Adrenal gland (tissue), 9 donors: ENCODE measurements at regions not wholly inside any gene's neighbourhood (a gene's known extent, or its start where the extent isn't known, plus 50 kb on each side); places are given as distances from the start of the nearest gene placed in this dataset.
"Not testable (repeated sequence)": the region's sequence is repeated elsewhere in the genome, so short reads cannot be mapped to it uniquely, and the experiment has no call there.

Source experiments
- DNase-seq, 7 donors: peaks; one replicate each; pipeline ENCODE4 v3.0.0-alpha.2; 2019 to 2020
- H3K27ac ChIP-seq, 5 donors: fragments of 200-600 bp; sonication (generic) in 4 of 5; 1 replicate in 3 of 5; 2 replicates in 2 of 5; pipeline versions ENCODE4 v1.5.1 to v1.8.0; 2016 to 2020; ENCODE audit warnings: mild to moderate bottlenecking in 1 of 5
- H3K27me3 ChIP-seq: fragments of 200-600 bp; 2 replicates; pipeline ENCODE4 v1.8.0; 2021
- H3K36me3 ChIP-seq, 2 donors: fragments of 200-600 bp; replicated peaks in 1 of 2; 1 replicate in 1 of 2; 2 replicates in 1 of 2; pipeline versions ENCODE4 v1.5.1 to v1.8.0; 2018 to 2022
- H3K4me1 ChIP-seq, 2 donors: fragments of 200-600 bp; replicated peaks in 1 of 2; 1 replicate in 1 of 2; 2 replicates in 1 of 2; pipeline versions ENCODE4 v1.5.1 to v1.8.0; 2018 to 2021
- H3K4me3 ChIP-seq, 4 donors: fragments of 200-600 bp; sonication (generic) in 3 of 4; one replicate each; pipeline ENCODE4 v1.5.1; 2016 to 2018
- H3K9me3 ChIP-seq, 3 donors: fragments of 200-600 bp; sonication (generic) in 1 of 3; replicated peaks in 1 of 3; 1 replicate in 2 of 3; 2 replicates in 1 of 3; pipeline versions ENCODE4 v1.5.1 to v1.8.0; 2016 to 2021
- CTCF ChIP-seq, 6 experiments: fragments of 450-650 bp in 4 of 6; fragments of 200-600 bp in 2 of 6; sonication (generic) in 1 of 6; IDR thresholded peaks; 1 replicate in 5 of 6; 2 replicates in 1 of 6; pipeline versions ENCODE4 v1.5.1 to v1.8.0; 2016 to 2021; ENCODE audit warnings: antibody characterized with exemption in 6 of 6, mild to moderate bottlenecking in 2 of 6, moderate library complexity in 1 of 6
- POLR2A ChIP-seq, 2 donors: fragments of 450-650 bp; IDR thresholded peaks; one replicate each; pipeline ENCODE4 v1.6.1; 2017; ENCODE audit warnings: antibody characterized with exemption in 2 of 2, mild to moderate bottlenecking in 2 of 2, moderate library complexity in 1 of 2
- WGBS, 4 donors: extraction: QIAGEN DNeasy Blood & Tissue Kit in 2 of 4; methylation state at CpG; one replicate each; pipeline versions ENCODE4 v1.1.5 to v1.1.7; 2013 to 2017; 5-methylcytosine and 5-hydroxymethylcytosine counted together
- intact Hi-C, 2 donors: fragments of 100-400 bp; cut with DNase I; formaldehyde crosslinking; loops; one replicate each; pipeline versions ENCODE4 v1.14.1 to v1.15.0; 2022 to 2023
- donor health status: healthy with polysubstance abuse.
- donor health status: Bipolar disorder and iron deficiency.
- donor health status: DM: yes; HTN: yes; CAD: no.
- donor health status: DM: no; HTN: no; CAD: no.
- donor health status: DM: no; HTN: no; CAD: no.

GRCh38 chr4:158395889-158396288 lies 125.8 kb upstream of the RXFP1 start:
- Histone ChIP-seq H3K4me1 (no peaks in the 10 kb centered on the region), H3K27me3 (no peaks in the 10 kb centered on the region), H3K9me3 (no peaks in the 10 kb centered on the region), H3K4me3 (no peak overlapping the region), H3K27ac (no peak overlapping the region), H3K36me3 (no peaks in the 10 kb centered on the region)
- whole genome bisulfite sequencing, 4 donors = 23 to 38% (median 31%) methylated on average over 2 of the region's 2 CpGs
- no peak for DNase-seq
- intact Hi-C loops = no loop called here
- TF ChIP-seq CTCF (IDR thresholded peaks at IDR 0.05) = no peak
- no peak for TF ChIP-seq POLR2A (IDR thresholded peaks at IDR 0.05)

GRCh38 chr4:158397781-158398180 lies 123.9 kb upstream of the RXFP1 start:
- TF ChIP-seq CTCF (IDR thresholded peaks at IDR 0.05) = no peak
- WGBS, 4 donors = 78 to 84% (median 82%) methylated on average over 2 of the region's 2 CpGs
- Histone ChIP-seq H3K27me3 (no peaks in the 10 kb centered on the region), H3K27ac (no peak overlapping the region), H3K9me3 (no peaks in the 10 kb centered on the region), H3K36me3 (no peaks in the 10 kb centered on the region), H3K4me3 (no peak overlapping the region), H3K4me1 (no peaks in the 10 kb centered on the region)
- DNase-seq = no peak
- intact Hi-C loops = no loop called here

GRCh38 chr4:158407961-158408360 lies 113.7 kb upstream of the RXFP1 start:
- H3K4me1 ChIP-seq, H3K9me3 ChIP-seq, intact Hi-C loops, H3K4me3 ChIP-seq, H3K27me3 ChIP-seq, H3K27ac ChIP-seq, DNase-seq, H3K36me3 ChIP-seq: not testable (repeated sequence)
- 93 to 95% (median 95%) methylated on average over 12 to 29 of the region's 29 CpGs for WGBS, 4 donors

GRCh38 chr4:158410272-158410671 lies 111.4 kb upstream of the RXFP1 start:
- H3K27me3 ChIP-seq = no peaks in the 10 kb centered on the region
- DNase-seq = no peak
- H3K4me1 ChIP-seq = no peaks in the 10 kb centered on the region
- TF ChIP-seq POLR2A (IDR thresholded peaks at IDR 0.05) (no peak), CTCF (IDR thresholded peaks at IDR 0.05) (peak in 2 of 6 experiments; percentile 16 to 18)
- H3K9me3 ChIP-seq = no peaks in the 10 kb centered on the region
- intact Hi-C loops = no loop called here
- H3K4me3 ChIP-seq = no peak overlapping the region
- H3K27ac ChIP-seq = no peak overlapping the region
- H3K36me3 ChIP-seq = no peaks in the 10 kb centered on the region
- WGBS, 4 donors = 63 to 75% (median 68%) methylated on average over 3 of the region's 3 CpGs

- Histone ChIP-seq H3K4me1 (no peaks in the 10 kb centered on the region), H3K36me3 (no peaks in the 10 kb centered on the region), H3K4me3 (no peak overlapping the region), H3K27ac (no peak overlapping the region), H3K9me3 (no peaks in the 10 kb centered on the region), H3K27me3 (no peaks in the 10 kb centered on the region)
- WGBS, 4 donors = 38 to 88% (median 65%) methylated on average over 1 to 2 of the region's 2 CpGs
- TF ChIP-seq CTCF (IDR thresholded peaks at IDR 0.05) (no peak), POLR2A (IDR thresholded peaks at IDR 0.05) (no peak)
- intact Hi-C loops = no loop called here
- no peak for DNase-seq
Observed at GRCh38 chr4:158411269-158411668, 110.4 kb upstream of the RXFP1 start.

GRCh38 chr4:158418679-158419078 lies 103.0 kb upstream of the RXFP1 start:
- H3K4me3 ChIP-seq, H3K9me3 ChIP-seq, intact Hi-C loops, DNase-seq, H3K27me3 ChIP-seq, H3K36me3 ChIP-seq, H3K4me1 ChIP-seq, H3K27ac ChIP-seq: not testable (repeated sequence)
- 85 to 100% (median 90%) methylated on average over 2 to 4 of the region's 4 CpGs for WGBS, 4 donors
